SK-N-SH (cell line): ENCODE measurements at regions not wholly inside any gene's neighbourhood (a gene's known extent, or its start where the extent isn't known, plus 50 kb on each side); places are given as distances from the start of the nearest gene placed in this dataset.

Experiments
- CTCF ChIA-PET: fragments of 300-600, 350-600 bp; formaldehyde crosslinking; extraction: SDS; loops from one replicate; lab custom pipeline; 2021; lab: Yijun Ruan, JAX
- POLR2A ChIA-PET: fragments of 350-600 bp; sonication (Branson Sonifier 250); formaldehyde crosslinking; extraction: SDS; loops from one replicate; lab custom pipeline; 2020; ENCODE audit warnings: antibody characterized with exemption, inconsistent platforms; lab: Yijun Ruan, JAX
- DNase-seq: peaks from one replicate; pipeline ENCODE4 v3.0.0; 2012
- H2AFZ ChIP-seq: fragments of 200-600 bp; sonication (generic); 2 replicates; pipeline ENCODE4 v1.8.1; 2016; ENCODE audit warnings: antibody characterized with exemption, mild to moderate bottlenecking, low read depth
- H3F3A ChIP-seq: fragments of 200-600 bp; sonication (generic); replicated peaks from 2 replicates; pipeline ENCODE3; 2016; ENCODE audit warnings: antibody characterized with exemption, mild to moderate bottlenecking; ENCODE audit not compliant: insufficient read depth
- H3K27ac ChIP-seq, 2 experiments: fragments of 200-500 bp in 1 of 2; fragments of 200-600 bp in 1 of 2; sonication (Bioruptor generic) in 1 of 2; sonication (generic), shearing (Covaris generic) in 1 of 2; 2 replicates each; pipeline versions ENCODE4 v1.5.1 to v1.6.1; 2014 to 2016; ENCODE audit warnings: low read depth in 2 of 2, inconsistent platforms in 1 of 2, low read length in 1 of 2, mild to moderate bottlenecking in 1 of 2, mixed read lengths in 1 of 2
- H3K27me3 ChIP-seq: fragments of 200-600 bp; sonication (generic), shearing (Covaris generic); 2 replicates; pipeline ENCODE4 v1.6.1; 2016; ENCODE audit warnings: mixed run types; ENCODE audit not compliant: insufficient read depth
- H3K36me3 ChIP-seq, 2 experiments: fragments of 200-500 bp in 1 of 2; fragments of 200-600 bp in 1 of 2; sonication (Bioruptor generic) in 1 of 2; sonication (generic) in 1 of 2; replicated peaks in 1 of 2; 2 replicates each; pipeline versions ENCODE3 to v1.5.1; 2014 to 2016; ENCODE audit warnings: low read length in 1 of 2, mild to moderate bottlenecking in 1 of 2; ENCODE audit not compliant: insufficient read depth in 2 of 2, control insufficient read depth in 1 of 2
- H3K4me1 ChIP-seq, 2 experiments: fragments of 200-500 bp in 1 of 2; fragments of 200-600 bp in 1 of 2; sonication (Bioruptor generic) in 1 of 2; sonication (generic), shearing (Covaris generic) in 1 of 2; 2 replicates each; pipeline versions ENCODE4 v1.5.1 to v1.6.1; 2014 to 2016; ENCODE audit warnings: low read depth in 1 of 2, low read length in 1 of 2, mixed run types in 1 of 2; ENCODE audit not compliant: insufficient read depth in 2 of 2, control insufficient read depth in 1 of 2
- H3K4me2 ChIP-seq: fragments of 200-600 bp; sonication (generic), shearing (Covaris generic); 2 replicates; pipeline ENCODE4 v1.6.1; 2017; ENCODE audit warnings: mixed run types
- H3K4me3 ChIP-seq, 2 experiments: fragments of 200-500 bp in 1 of 2; fragments of 200-600 bp in 1 of 2; sonication (Bioruptor generic) in 1 of 2; sonication (generic), shearing (Covaris generic) in 1 of 2; 2 replicates each; pipeline versions ENCODE4 v1.5.1 to v1.8.1; 2014 to 2016; ENCODE audit warnings: low read depth in 2 of 2, inconsistent platforms in 1 of 2, low read length in 1 of 2, mild to moderate bottlenecking in 1 of 2, mixed read lengths in 1 of 2, moderate library complexity in 1 of 2
- H3K79me2 ChIP-seq: fragments of 200-600 bp; sonication (generic); 2 replicates; pipeline ENCODE4 v1.8.1; 2017; ENCODE audit warnings: mild to moderate bottlenecking; ENCODE audit not compliant: insufficient read depth
- H3K9ac ChIP-seq: fragments of 200-600 bp; sonication (generic); 2 replicates; pipeline ENCODE4 v1.6.1; 2017; ENCODE audit warnings: mixed run types
- H3K9me2 ChIP-seq: fragments of 200-600 bp; sonication (generic); 2 replicates; pipeline ENCODE4 v1.6.1; 2017; ENCODE audit warnings: mixed run types
- H3K9me3 ChIP-seq: fragments of 200-600 bp; sonication (generic); 2 replicates; pipeline ENCODE4 v1.6.1; 2017; ENCODE audit warnings: mixed run types, mild to moderate bottlenecking, moderate library complexity
- H4K20me1 ChIP-seq: fragments of 200-600 bp; sonication (generic); 2 replicates; pipeline ENCODE4 v1.6.1; 2017; ENCODE audit warnings: mild to moderate bottlenecking, mixed run types; ENCODE audit not compliant: insufficient read depth
- ELF1 ChIP-seq: IDR thresholded peaks from 2 replicates; pipeline ENCODE4 v1.4.0; 2012
- EP300 ChIP-seq, 2 experiments: IDR thresholded peaks; 2 replicates each; pipeline versions ENCODE4 v1.4.0 to v1.6.1; 2012; ENCODE audit warnings: borderline replicate concordance in 1 of 2, low read depth in 1 of 2, low read length in 1 of 2
- GATA2 ChIP-seq: sonication (generic); formaldehyde crosslinking; IDR thresholded peaks from 2 replicates; pipeline ENCODE4 v1.5.0; 2020; ENCODE audit warnings: mild to moderate bottlenecking, missing genetic modification reagents
- MXI1 ChIP-seq: IDR thresholded peaks from 2 replicates; pipeline ENCODE4 v1.6.1; 2012; ENCODE audit warnings: mild to moderate bottlenecking, low read depth, low read length, improper control_type of control experiment
- NFIC ChIP-seq: IDR thresholded peaks from 2 replicates; pipeline ENCODE4 v1.4.0; 2012; ENCODE audit warnings: borderline replicate concordance
- RAD21 ChIP-seq: IDR thresholded peaks from 2 replicates; pipeline ENCODE4 v1.6.1; 2012; ENCODE audit warnings: mild to moderate bottlenecking, low read length
- RCOR1 ChIP-seq: fragments of 150-350 bp; IDR thresholded peaks from 2 replicates; pipeline ENCODE4 v1.6.1; 2017; ENCODE audit warnings: antibody characterized with exemption, low read length
- TAF1 ChIP-seq: IDR thresholded peaks from 2 replicates; pipeline ENCODE4 v1.6.1; 2012; ENCODE audit warnings: low read depth, mild to moderate bottlenecking, low read length, moderate library complexity, borderline replicate concordance
- YY1 ChIP-seq: IDR thresholded peaks from 2 replicates; pipeline ENCODE4 v1.4.0; 2012; ENCODE audit warnings: low read depth, mild to moderate bottlenecking
- WGBS: methylation state at CpG from one replicate; pipeline ENCODE4 v1.1.6; 2017; ENCODE audit warnings: low lambda C conversion rate; 5-methylcytosine and 5-hydroxymethylcytosine counted together
- TF ChIP-seq, protein P1 (sequence below): IDR thresholded peaks from 2 replicates; pipeline ENCODE4; 2012

DNA sequence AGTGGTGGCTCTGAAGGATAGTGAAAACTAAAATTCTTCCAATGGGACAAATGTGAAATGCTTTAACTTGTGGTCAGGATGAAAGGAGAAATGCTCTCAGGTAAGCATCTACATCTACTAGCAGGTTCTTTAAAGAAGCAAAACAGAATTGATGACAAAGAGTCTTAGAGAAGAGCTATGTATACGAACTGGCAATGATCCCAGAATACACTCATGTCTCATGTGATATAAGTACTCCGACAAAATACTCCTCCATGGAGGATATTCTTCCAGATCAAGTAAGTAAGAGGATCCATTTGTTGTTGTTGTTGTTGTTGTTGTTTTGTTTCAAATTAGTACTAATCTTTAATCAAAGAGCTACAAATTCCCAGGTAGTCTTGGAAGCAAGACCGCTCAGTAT, 174.0 kb upstream of the ATP1B1 start:
- Histone ChIP-seq H4K20me1 (no peaks in the 10 kb centered on the region), H3K4me1 (peaks cover 0 to 10% of the 10 kb centered on the region in 2 experiments; a peak in 2 of 4 replicates), H3K27me3 (no peaks in the 10 kb centered on the region), H3K79me2 (no peaks in the 10 kb centered on the region), H3K4me3 (no peak overlapping the region), H3K9me3 (no peaks in the 10 kb centered on the region), H3K4me2 (no peak overlapping the region), H2AFZ (no peak overlapping the region), H3K9ac (no peak overlapping the region), H3K36me3 (no peaks in the 10 kb centered on the region), H3F3A (no peaks in the 10 kb centered on the region), H3K9me2 (no peaks in the 10 kb centered on the region), H3K27ac (peak overlapping the region in 1 of 2 experiments; percentile 87; a peak in 2 of 4 replicates)
- 79% methylated on average over 3 of the region's 3 CpGs for WGBS
- POLR2A ChIA-PET: no interaction called here
- no peak for DNase-seq
- CTCF ChIA-PET: interaction anchor here (0.6 to 0.9 kb wide), 2 partner anchors 45 to 296 kb away, joined by 3 read pairs; no protein-coding TSS in a partner anchor
- TF ChIP-seq NFIC (0 out of 2 replicates have a peak, but pooled peaks have one; percentile 16), TAF1 (no peak)

DNA sequence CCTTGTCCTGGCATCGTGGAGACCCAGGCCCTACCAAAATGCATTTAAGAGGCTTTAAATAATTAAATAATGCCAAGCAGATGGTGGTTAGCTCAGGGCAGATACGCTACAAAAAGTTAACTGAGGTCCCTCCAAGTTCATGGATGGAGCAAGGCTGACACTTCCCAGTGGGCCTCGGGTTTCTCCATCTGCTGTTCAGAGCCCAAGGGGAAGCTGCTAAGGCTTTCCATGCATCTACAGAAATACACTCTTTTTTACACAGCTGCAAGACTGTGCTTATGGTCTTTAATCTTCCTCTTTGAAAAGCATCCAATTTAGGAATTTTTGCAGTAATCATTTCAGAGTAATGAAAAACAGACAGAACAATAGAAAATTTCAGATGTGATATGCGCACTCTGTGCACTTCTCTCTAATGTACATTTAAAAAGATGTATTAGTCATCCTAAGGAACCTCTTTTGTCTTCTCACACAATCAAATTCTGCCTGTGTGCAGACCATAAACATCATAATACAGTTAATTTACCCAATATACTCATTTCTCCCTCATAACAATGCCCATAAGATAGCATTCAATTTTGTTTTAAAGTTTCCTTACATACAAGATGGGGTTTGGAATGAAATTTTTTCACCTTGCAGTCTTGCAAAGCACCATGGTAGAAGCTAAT, 173.2 kb upstream of the ATP1B1 start:
- Histone ChIP-seq H3K9me2 (no peaks in the 10 kb centered on the region), H2AFZ (no peak overlapping the region)
- POLR2A ChIA-PET: no interaction called here

DNA sequence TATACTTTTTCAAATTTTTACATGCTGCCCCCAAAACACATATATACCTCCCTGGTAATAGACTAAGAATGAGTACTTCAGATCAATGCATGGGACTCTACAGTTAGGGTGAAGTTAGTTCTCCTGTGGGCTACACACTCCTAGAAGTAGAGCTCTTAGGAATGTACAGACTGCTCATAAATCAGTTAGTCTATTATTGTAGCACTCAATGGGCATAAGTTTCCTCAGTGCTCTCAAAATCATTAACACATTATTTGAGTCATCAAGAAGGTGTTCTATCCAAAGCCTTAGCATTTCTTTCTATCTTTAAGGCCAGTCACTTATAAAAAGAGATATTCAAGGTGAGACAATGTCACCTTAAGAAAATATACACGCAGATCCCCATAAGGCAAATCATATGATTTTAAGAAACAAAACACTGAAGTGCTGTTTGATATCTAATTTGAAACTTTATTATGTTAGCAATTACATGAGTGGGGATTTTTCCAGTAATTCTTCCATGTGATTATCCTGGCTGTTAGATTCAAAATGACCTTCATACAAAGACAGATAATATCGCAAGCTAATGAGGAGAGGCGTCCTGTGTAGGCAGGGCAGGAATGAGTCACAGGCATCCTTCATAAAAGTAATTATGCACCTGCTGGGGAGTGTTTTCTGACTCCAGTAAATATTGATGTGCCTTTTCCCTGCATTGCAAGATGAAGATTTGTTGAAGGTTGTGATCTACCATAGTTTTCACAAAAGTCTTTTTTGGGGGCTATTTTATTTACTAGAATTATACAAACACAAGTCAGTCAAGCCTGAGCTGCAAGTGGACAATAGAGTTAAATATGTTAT, 167.2 kb upstream of the ATP1B1 start:
- CTCF ChIA-PET: interaction anchor here (0.7 to 1.9 kb wide), 4 partner anchors 166 to 409 kb away, joined by 3 to 5 read pairs (median 4); no protein-coding TSS in a partner anchor
- Histone ChIP-seq H3K4me2 (no peak overlapping the region), H3K27me3 (no peaks in the 10 kb centered on the region), H3K9me2 (no peaks in the 10 kb centered on the region), H3K9ac (no peak overlapping the region), H2AFZ (no peak overlapping the region), H3F3A (no peaks in the 10 kb centered on the region), H3K79me2 (no peaks in the 10 kb centered on the region), H3K36me3 (no peaks in the 10 kb centered on the region), H3K4me3 (no peak overlapping the region), H3K27ac (peak overlapping the region in 1 of 2 experiments; percentile 92; a peak in 2 of 4 replicates), H4K20me1 (no peaks in the 10 kb centered on the region), H3K4me1 (peaks cover 0 to 16% of the 10 kb centered on the region in 2 experiments; a peak in 2 of 4 replicates), H3K9me3 (no peaks in the 10 kb centered on the region)
- TF ChIP-seq NFIC (no peak), EP300 (IDR thresholded peaks at IDR 0.05; ENCODE audit: borderline replicate concordance in 1 of 2, low read depth in 1 of 2, low read length in 1 of 2) (peak in 1 of 2 experiments; percentile 86; a peak in 2 of 4 replicates), RCOR1 (peak; percentile 89), YY1 (no peak), GATA2 (CRISPR knock-in tag) (peak; percentile 80), RAD21 (peak; percentile 31; the same call in 1 of the 2 replicates)
- TF ChIP-seq, protein P1, sequence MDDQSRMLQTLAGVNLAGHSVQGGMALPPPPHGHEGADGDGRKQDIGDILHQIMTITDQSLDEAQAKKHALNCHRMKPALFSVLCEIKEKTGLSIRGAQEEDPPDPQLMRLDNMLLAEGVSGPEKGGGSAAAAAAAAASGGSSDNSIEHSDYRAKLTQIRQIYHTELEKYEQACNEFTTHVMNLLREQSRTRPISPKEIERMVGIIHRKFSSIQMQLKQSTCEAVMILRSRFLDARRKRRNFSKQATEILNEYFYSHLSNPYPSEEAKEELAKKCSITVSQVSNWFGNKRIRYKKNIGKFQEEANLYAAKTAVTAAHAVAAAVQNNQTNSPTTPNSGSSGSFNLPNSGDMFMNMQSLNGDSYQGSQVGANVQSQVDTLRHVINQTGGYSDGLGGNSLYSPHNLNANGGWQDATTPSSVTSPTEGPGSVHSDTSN: no peak
- POLR2A ChIA-PET: interaction anchor here (1.6 kb wide), 1 partner anchor 166 kb away, joined by 5 read pairs; no protein-coding TSS in a partner anchor
- 20% methylated on average over 3 of the region's 3 CpGs for WGBS
- DNase-seq: peak; percentile 23

More for the DNA sequence above, 173.2 kb upstream of the ATP1B1 start:
- no peaks in the 10 kb centered on the region for H3F3A ChIP-seq
- no peaks in the 10 kb centered on the region for H4K20me1 ChIP-seq
- H3K36me3 ChIP-seq: no peaks in the 10 kb centered on the region
- no peak overlapping the region for H3K4me3 ChIP-seq
- H3K4me2 ChIP-seq: no peak overlapping the region
- no peak for TF ChIP-seq TAF1
- no peak for TF ChIP-seq ELF1
- no peak for TF ChIP-seq RAD21
- TF ChIP-seq NFIC: no peak
- no peak for TF ChIP-seq MXI1
- TF ChIP-seq RCOR1: 0 out of 2 replicates have a peak, but pooled peaks have one; percentile 18
- H3K27me3 ChIP-seq: no peaks in the 10 kb centered on the region
- no peaks in the 10 kb centered on the region for H3K79me2 ChIP-seq
- peaks cover 0 to 10% of the 10 kb centered on the region in 2 experiments; a peak in 2 of 4 replicates for H3K4me1 ChIP-seq
- H3K27ac ChIP-seq: peak overlapping the region in 1 of 2 experiments; percentile 87; a peak in 2 of 4 replicates
- no peaks in the 10 kb centered on the region for H3K9me3 ChIP-seq
- 73% methylated on average over 4 of the region's 4 CpGs for WGBS
- CTCF ChIA-PET: interaction anchor here (0.6 to 0.9 kb wide), 2 partner anchors 45 to 295 kb away, joined by 3 read pairs; no protein-coding TSS in a partner anchor
- H3K9ac ChIP-seq: no peak overlapping the region
- no peak for DNase-seq
